ENCODE measurements at regions not wholly inside any gene's neighbourhood (a gene's known extent, or its start where the extent isn't known, plus 50 kb on each side); places are given as distances from the start of the nearest gene placed in this dataset.

GRCh38 chr12:105754313-105754712 is 384.4 kb downstream of the NUAK1 start:
- TF ChIP-seq POLR2A (IDR thresholded peaks at IDR 0.05), result no peak
- TF ChIP-seq CTCF (IDR thresholded peaks at IDR 0.05), result no peak
- no peak for TF ChIP-seq EP300 (IDR thresholded peaks at IDR 0.05)

Data from ovary (tissue), 3 donors.